Fibroblast of skin of left quadriceps (primary cell): ENCODE measurements at regions not wholly inside any gene's neighbourhood (a gene's known extent, or its start where the extent isn't known, plus 50 kb on each side); places are given as distances from the start of the nearest gene placed in this dataset.
"Not testable (repeated sequence)": the region's sequence is repeated elsewhere in the genome, so short reads cannot be mapped to it uniquely, and the experiment has no call there.

Experiments used
- DNase-seq, 2 experiments: peaks; one replicate each; pipeline ENCODE4 v3.0.0-alpha.2; 2013; ENCODE audit warnings: low read depth in 2 of 2

GRCh38 chr7:96770758-96771157 lies 61.1 kb upstream of the SEM1 start:
- DNase-seq: no peak

GRCh38 chr7:96772139-96772694 lies 62.6 kb upstream of the SEM1 start:
- DNase-seq: no peak

DNA sequence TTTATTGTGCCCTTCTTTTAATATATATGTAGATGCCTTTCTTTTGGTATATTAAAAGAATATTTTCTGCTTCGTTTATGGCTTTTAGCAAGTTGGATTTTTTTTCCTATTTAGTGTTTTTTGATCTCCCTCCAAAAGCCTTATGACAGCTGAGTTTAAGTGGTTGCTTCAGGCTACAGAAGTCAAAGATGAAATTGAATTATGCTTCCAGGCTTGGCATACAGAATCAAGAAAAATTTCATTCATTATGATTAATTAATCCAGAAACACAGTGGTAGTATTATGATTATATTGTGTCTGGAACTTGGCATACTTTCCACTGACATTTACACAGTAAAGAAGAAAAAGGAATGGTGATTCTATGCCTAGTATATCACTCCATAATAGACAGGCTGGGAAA lies 63.8 kb upstream of the SEM1 start:
- DNase-seq: no peak

DNA sequence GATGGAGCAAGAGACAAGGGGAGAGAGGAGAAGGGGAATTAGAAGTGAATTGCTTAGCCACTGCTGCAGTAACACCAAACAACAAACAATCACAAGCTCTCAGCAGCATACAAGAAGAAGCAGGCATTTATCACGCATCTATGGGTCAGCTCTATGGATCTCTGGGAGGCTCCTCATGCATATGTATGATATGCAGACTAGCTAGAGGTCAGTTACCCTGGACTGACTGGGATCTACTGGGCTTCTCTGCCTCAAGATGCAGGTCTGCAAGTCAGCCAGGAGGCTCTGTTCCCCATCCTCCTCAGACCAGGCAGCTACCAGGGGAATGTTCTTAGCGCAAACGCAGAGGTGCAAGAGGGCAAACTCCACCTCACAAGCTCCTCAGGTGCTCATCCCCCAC lies 64.7 kb upstream of the SEM1 start:
- no peak for DNase-seq

- DNase-seq: no peak
These were observed 65.4 kb upstream of the SEM1 start for GRCh38 chr7:96775046-96775445.

GRCh38 chr7:96778263-96778662 lies 68.6 kb upstream of the SEM1 start:
- DNase-seq: no peak

- DNase-seq: no peak
These were observed 72.3 kb upstream of the SEM1 start for GRCh38 chr7:96781919-96782318.

- DNase-seq: not testable (repeated sequence)
These were observed 73.1 kb upstream of the SEM1 start for GRCh38 chr7:96782686-96783298.

DNA sequence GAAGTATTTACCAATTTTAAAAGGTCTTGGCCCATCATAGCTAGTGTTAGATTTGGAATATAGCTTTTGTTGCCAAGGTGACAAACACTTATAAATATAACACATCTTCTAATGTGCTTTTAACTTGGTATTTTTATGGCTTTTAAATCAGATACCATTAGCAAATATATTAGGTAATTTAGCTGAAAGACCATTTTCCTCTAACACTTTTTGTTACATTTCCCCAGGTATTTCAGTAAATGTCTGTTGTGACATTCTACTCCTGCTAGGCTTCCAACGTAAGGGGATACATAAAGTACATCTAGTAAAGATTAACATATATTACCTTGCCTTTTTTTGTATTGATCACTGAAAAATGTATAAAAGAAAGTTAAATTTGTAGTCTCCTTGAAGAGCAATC lies 75.0 kb upstream of the SEM1 start:
- DNase-seq: no peak

DNA sequence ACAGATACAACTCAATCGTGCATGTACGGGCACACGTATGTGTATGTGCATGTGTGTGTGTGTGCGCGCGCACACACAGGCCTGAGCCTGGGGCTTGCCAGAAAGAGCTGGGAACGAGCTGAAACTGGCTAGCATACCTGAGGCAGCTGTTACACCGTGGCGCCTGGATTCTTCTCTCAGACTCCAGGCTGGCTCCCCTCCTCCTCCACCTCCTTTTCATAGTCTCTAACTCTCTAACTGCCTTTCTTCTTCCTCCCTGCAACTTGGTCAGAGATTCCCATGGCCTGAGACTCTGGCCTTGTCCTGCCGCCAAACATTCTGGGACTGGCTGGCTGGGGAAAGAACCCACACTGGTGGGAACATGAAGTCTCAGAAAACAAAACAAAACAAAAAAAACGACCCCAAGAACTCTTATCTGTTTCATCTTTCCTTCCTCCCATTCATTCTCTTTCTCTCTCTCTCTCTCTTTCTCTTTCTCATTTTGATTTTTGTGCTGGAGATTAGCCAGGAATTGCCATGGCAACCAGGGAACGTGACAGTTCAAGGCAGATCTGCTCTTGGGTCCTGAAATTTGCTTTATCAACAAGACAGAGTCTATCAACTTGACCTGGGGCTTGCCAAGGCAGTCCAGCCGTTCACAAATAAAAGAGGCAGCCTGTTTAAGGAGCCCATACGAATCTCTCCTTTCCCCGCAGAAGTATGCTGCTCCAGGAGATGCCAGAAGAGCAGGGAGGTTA lies 76.8 kb upstream of the SEM1 start:
- no peak for DNase-seq

DNA sequence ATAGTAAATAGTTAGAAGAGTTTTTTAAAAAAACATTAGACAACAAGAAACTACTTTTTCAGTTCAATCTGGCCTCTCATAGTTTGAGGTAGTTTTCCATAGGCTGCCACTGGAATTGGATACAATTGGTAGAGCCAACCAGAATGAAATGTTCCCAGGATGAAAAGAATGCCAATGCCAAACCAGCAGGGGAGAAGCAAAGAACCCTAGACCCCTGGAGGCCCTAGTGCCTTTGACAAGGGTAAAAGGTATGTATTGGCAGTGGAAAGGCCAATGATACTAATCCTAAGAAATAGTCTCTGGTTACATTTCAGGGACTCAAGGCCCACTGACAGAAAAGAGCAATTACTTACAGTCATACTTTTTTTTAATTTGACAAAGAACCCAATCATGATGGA lies 77.4 kb upstream of the SEM1 start:
- DNase-seq: no peak

DNA sequence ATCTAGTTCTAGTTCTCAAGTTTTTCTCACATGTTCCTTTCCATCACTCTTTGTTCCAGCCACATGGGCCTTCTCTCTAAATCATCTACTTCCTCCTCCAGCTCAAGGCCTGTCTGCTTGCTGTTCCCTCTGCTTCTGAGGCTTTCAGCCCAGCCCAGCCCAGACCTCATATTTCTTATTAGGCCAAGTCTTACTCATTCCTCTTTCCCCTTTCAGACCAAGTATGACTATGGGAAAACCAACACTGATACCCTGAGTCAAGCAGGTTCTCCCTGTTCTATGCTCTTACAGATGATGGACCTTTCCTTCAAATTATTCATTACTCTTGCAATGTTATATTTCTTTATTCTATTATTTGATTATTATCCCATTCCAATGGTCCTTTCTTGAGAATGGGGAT lies 80.3 kb upstream of the SEM1 start:
- DNase-seq: no peak

GRCh38 chr7:96792115-96792514 lies 82.5 kb upstream of the SEM1 start:
- DNase-seq: no peak

DNA sequence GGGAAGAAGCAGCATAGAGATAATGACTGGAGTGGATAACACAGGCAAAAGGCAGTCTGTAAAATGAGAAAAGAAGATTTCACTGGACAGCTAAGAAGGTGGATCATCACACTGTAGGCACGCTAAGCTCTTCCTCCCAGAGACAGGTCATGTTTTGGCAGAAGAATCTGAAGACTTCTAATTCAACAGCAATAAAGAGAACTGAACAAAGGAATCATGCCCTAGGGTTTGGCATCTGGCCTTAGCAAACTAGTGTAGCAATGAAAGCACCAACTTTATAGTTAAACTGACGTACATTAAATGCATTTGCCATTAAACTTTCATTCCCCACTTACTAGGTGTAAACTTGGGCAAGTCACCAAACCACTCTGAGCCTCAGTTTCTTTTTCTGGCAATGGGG lies 84.4 kb upstream of the SEM1 start:
- no peak for DNase-seq

GRCh38 chr7:96800122-96800521 lies 90.5 kb upstream of the SEM1 start:
- DNase-seq: no peak

GRCh38 chr7:96800824-96801223 lies 91.2 kb upstream of the SEM1 start:
- DNase-seq: no peak

GRCh38 chr7:96819111-96819700 lies 109.6 kb upstream of the SEM1 start:
- DNase-seq: no peak

DNA sequence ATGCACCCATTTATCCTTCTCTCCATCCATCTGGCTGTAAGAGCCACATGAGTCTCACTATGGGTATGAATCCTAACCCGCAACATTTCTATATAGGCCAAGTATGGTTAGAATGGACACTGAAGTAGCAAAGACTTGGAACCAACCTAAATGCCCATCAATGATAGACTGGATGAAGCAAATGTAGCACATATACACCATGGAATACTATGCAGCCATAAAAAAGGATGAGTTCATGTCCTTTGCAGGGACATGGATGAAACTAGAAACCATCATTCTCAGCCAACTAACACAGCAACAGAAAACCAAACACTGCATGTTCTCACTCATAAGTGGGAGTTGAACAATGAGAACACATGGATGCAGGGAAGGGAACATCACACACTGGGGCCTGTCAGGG lies 111.5 kb upstream of the SEM1 start:
- DNase-seq: not testable (repeated sequence)

GRCh38 chr7:96822824-96823223 lies 113.2 kb upstream of the SEM1 start:
- no peak for DNase-seq

DNA sequence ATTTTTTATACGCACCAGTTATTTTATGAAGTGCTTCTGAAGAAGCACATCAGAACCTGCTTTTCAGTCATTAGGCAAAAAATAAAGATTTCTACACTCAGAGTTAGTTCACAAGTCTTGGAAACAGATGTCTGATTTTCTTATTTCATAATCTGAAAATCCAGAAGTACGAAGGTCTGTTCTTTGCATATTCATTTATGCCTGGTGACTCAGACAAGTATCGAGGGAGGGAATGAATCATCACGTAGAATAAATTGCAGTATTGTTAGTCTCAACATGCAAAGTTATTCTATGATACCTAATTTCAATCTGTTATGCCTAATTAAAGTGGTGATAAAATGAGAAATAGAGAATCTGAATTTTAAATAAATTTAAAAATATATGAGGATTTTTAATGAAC lies 113.6 kb upstream of the SEM1 start:
- DNase-seq: peak; percentile 3 to 7

DNA sequence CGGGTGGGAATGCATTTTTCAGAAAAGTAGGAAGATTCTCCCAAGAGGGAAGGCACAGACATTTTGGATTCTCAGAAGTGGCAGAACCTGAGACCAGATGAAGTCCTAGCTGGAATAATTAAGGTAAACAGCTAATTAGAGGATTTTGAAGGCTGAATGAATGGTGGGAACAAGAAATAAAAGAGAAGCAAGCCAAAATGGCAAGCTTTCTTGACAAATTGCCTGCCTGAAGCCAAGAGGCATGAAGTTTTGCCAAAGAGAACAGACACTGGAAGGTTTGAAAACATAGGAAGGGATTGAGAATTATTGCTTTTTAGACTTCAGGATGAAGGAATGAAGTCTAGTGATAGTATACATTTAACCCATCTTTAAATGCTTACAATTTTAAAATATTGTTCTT lies 115.0 kb upstream of the SEM1 start:
- DNase-seq: no peak

GRCh38 chr7:96825285-96825684 lies 115.6 kb upstream of the SEM1 start:
- DNase-seq: no peak

DNA sequence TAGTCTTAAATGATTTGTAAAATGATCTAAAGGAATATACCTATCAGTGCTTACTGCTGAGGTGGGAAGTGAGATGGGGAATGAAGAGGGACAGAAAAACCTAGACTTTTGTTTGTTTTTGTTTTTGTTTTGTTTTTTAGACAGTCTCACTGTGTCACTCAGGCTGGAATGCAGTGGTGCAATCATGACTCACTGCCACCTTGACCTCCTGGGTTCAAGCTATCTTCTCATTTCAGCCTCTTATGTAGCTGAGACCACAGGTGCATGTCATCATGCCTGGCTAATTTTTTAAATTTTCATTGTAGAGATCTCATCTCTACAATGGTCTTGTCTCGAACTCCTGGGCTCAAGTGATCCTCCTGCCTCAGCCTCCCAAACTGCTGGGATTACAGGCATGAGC lies 116.4 kb upstream of the SEM1 start:
- DNase-seq: no peak
